ENCODE measurements at regions not wholly inside any gene's neighbourhood (a gene's known extent, or its start where the extent isn't known, plus 50 kb on each side); places are given as distances from the start of the nearest gene placed in this dataset.

GRCh38 chr7:155908385-155908784, 96.1 kb upstream of the SHH start:
- CTCF ChIA-PET = interaction anchor here (0.5 kb wide), 1 partner anchor 28 kb away, joined by 4 read pairs; no protein-coding TSS in a partner anchor
- DNase-seq (ENCODE audit: low spot score) = no peak
- no peak for TF ChIP-seq CTCF (conservative IDR thresholded peaks at IDR 0.05; ENCODE audit: low read depth)
- POLR2A ChIA-PET (ENCODE audit: low non-redundant PET) = no interaction called here
- no peak overlapping the region for H3K27ac ChIP-seq

- DNase-seq (ENCODE audit: low spot score) = no peak
- POLR2A ChIA-PET (ENCODE audit: low non-redundant PET) = no interaction called here
- no peak for TF ChIP-seq CTCF (conservative IDR thresholded peaks at IDR 0.05; ENCODE audit: low read depth)
- H3K27ac ChIP-seq = no peak overlapping the region
- CTCF ChIA-PET = interaction anchor here (0.5 kb wide), 1 partner anchor 28 kb away, joined by 4 read pairs; no protein-coding TSS in a partner anchor
These were observed 95.4 kb upstream of the SHH start for GRCh38 chr7:155907450-155908200.

GRCh38 chr7:155901176-155901575, 88.9 kb upstream of the SHH start:
- H3K27ac ChIP-seq = no peak overlapping the region
- CTCF ChIA-PET = no interaction called here
- POLR2A ChIA-PET (ENCODE audit: low non-redundant PET) = no interaction called here
- TF ChIP-seq CTCF (conservative IDR thresholded peaks at IDR 0.05; ENCODE audit: low read depth) = no peak
- no peak for DNase-seq (ENCODE audit: low spot score)

- DNase-seq (ENCODE audit: low spot score) = no peak
- POLR2A ChIA-PET (ENCODE audit: low non-redundant PET) = no interaction called here
- TF ChIP-seq CTCF (conservative IDR thresholded peaks at IDR 0.05; ENCODE audit: low read depth) = no peak
- H3K27ac ChIP-seq = no peak overlapping the region
- CTCF ChIA-PET = no interaction called here
These were observed 87.3 kb upstream of the SHH start for GRCh38 chr7:155899596-155899995.

- TF ChIP-seq CTCF (conservative IDR thresholded peaks at IDR 0.05; ENCODE audit: low read depth) = no peak
- CTCF ChIA-PET = no interaction called here
- DNase-seq (ENCODE audit: low spot score) = no peak
- POLR2A ChIA-PET (ENCODE audit: low non-redundant PET) = no interaction called here
- no peak overlapping the region for H3K27ac ChIP-seq
These were observed 85.6 kb upstream of the SHH start for GRCh38 chr7:155897758-155898386.

- no peak for DNase-seq (ENCODE audit: low spot score)
- CTCF ChIA-PET = no interaction called here
- no peak for TF ChIP-seq CTCF (conservative IDR thresholded peaks at IDR 0.05; ENCODE audit: low read depth)
These were observed 84.4 kb upstream of the SHH start for GRCh38 chr7:155896531-155897263.

More at GRCh38 chr7:155896531-155897263, 84.4 kb upstream of the SHH start:
- POLR2A ChIA-PET (ENCODE audit: low non-redundant PET) = no interaction called here
- H3K27ac ChIP-seq = no peak overlapping the region

Data from RWPE1 (cell line).